Keratinocyte (primary cell): ENCODE measurements at regions not wholly inside any gene's neighbourhood (a gene's known extent, or its start where the extent isn't known, plus 50 kb on each side); places are given as distances from the start of the nearest gene placed in this dataset.

Experiments
- CTCF ChIP-seq, 3 experiments: IDR thresholded peaks in 1 of 3; conservative IDR thresholded peaks in 1 of 3; optimal IDR thresholded peaks in 1 of 3; 2 replicates in 2 of 3; 3 replicates in 1 of 3; pipeline versions ENCODE3 to v1.5.1; 2011; ENCODE audit warnings: low read length in 3 of 3, mild to moderate bottlenecking in 3 of 3, moderate library complexity in 2 of 3, control low read depth in 1 of 3, inconsistent platforms in 1 of 3; ENCODE audit not compliant: insufficient read depth in 2 of 3; ENCODE audit errors: extremely low read depth in 1 of 3
- EZH2 ChIP-seq: IDR thresholded peaks from one replicate; pipeline ENCODE4 v1.6.1; 2012; ENCODE audit warnings: inconsistent platforms, mild to moderate bottlenecking, low read length, moderate library complexity

GRCh38 chr20:60122671-60123070 is 164.4 kb downstream of the CDH26 start:
- TF ChIP-seq CTCF (optimal IDR thresholded peaks at IDR 0.05 in 1 of 3, IDR thresholded peaks at IDR 0.05 in 1 of 3, conservative IDR thresholded peaks at IDR 0.05 in 1 of 3; ENCODE audit: extremely low read depth in 1 of 3, insufficient read depth in 2 of 3, low read length in 3 of 3) (no peak), EZH2 (no peak)
